ENCODE measurements at regions not wholly inside any gene's neighbourhood (a gene's known extent, or its start where the extent isn't known, plus 50 kb on each side); places are given as distances from the start of the nearest gene placed in this dataset.

DNA sequence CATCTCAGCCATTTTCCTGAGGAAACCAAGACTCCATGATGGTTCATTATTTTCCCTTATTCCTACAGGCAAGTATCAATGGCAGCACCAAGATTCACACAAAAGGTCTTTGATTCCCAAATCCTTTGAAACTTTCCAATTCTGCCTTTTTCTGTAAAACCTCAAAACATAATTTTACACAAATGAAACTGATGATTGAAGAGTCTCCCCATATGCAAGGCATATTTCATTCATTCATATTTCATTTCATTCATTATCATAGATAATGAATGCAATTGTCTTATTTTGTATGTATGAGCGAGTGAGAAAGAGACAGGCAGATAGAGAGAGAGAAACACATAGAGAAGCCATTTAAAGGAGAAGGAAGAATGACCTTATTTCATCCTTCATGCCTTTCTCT is 172.8 kb downstream of the BTG1 start:
- TF ChIP-seq JUND (IDR thresholded peaks at IDR 0.05) (no peak), GABPA (IDR thresholded peaks at IDR 0.05 in 1 of 2, conservative IDR thresholded peaks at IDR 0.05 in 1 of 2) (no peak), REST (IDR thresholded peaks at IDR 0.05) (no peak), RXRA (IDR thresholded peaks at IDR 0.05) (no peak), YY1 (IDR thresholded peaks at IDR 0.05) (no peak), RAD21 (IDR thresholded peaks at IDR 0.05) (no peak), SP1 (IDR thresholded peaks at IDR 0.05) (no peak), TAF1 (conservative IDR thresholded peaks at IDR 0.05) (no peak), FOXA1 (IDR thresholded peaks at IDR 0.05) (no peak), EGR1 (IDR thresholded peaks at IDR 0.05; ENCODE audit: low read depth in 2 of 2) (no peak), ZBTB33 (IDR thresholded peaks at IDR 0.05) (no peak)
- TF ChIP-seq, protein P1, sequence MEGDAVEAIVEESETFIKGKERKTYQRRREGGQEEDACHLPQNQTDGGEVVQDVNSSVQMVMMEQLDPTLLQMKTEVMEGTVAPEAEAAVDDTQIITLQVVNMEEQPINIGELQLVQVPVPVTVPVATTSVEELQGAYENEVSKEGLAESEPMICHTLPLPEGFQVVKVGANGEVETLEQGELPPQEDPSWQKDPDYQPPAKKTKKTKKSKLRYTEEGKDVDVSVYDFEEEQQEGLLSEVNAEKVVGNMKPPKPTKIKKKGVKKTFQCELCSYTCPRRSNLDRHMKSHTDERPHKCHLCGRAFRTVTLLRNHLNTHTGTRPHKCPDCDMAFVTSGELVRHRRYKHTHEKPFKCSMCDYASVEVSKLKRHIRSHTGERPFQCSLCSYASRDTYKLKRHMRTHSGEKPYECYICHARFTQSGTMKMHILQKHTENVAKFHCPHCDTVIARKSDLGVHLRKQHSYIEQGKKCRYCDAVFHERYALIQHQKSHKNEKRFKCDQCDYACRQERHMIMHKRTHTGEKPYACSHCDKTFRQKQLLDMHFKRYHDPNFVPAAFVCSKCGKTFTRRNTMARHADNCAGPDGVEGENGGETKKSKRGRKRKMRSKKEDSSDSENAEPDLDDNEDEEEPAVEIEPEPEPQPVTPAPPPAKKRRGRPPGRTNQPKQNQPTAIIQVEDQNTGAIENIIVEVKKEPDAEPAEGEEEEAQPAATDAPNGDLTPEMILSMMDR (IDR thresholded peaks at IDR 0.05; ENCODE audit: low read depth, low read length, missing input control), result no peak
- TF ChIP-seq, protein P2, sequence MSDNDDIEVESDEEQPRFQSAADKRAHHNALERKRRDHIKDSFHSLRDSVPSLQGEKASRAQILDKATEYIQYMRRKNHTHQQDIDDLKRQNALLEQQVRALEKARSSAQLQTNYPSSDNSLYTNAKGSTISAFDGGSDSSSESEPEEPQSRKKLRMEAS (IDR thresholded peaks at IDR 0.05), result no peak
- TF ChIP-seq, protein P3, sequence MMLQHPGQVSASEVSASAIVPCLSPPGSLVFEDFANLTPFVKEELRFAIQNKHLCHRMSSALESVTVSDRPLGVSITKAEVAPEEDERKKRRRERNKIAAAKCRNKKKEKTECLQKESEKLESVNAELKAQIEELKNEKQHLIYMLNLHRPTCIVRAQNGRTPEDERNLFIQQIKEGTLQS (IDR thresholded peaks at IDR 0.05), result no peak

All from liver (tissue), 3 donors.